Loucy (cell line): ENCODE measurements at regions not wholly inside any gene's neighbourhood (a gene's known extent, or its start where the extent isn't known, plus 50 kb on each side); places are given as distances from the start of the nearest gene placed in this dataset.

ENCODE experiments used
- H2AFZ ChIP-seq: fragments of 200-600 bp; sonication (generic); 2 replicates; pipeline ENCODE4 v1.6.0; 2016; ENCODE audit warnings: antibody characterized with exemption, mild to moderate bottlenecking, low read length, moderate library complexity
- H3F3A ChIP-seq: fragments of 200-600 bp; 2 replicates; pipeline ENCODE4 v1.6.0; 2016; ENCODE audit warnings: antibody characterized with exemption, low read depth, mild to moderate bottlenecking
- H3K27me3 ChIP-seq: fragments of 200-600 bp; sonication (generic); 2 replicates; pipeline ENCODE4 v1.6.1; 2014; ENCODE audit warnings: low read length, mild to moderate bottlenecking; ENCODE audit not compliant: insufficient read depth, poor library complexity, severe bottlenecking
- H3K36me3 ChIP-seq: fragments of 200-600 bp; sonication (generic); 2 replicates; pipeline ENCODE4 v1.6.1; 2016; ENCODE audit warnings: low read length; ENCODE audit not compliant: insufficient read depth
- H3K4me1 ChIP-seq: fragments of 200-600 bp; sonication (generic); 2 replicates; pipeline ENCODE4 v1.5.1; 2014; ENCODE audit warnings: low read length, mild to moderate bottlenecking; ENCODE audit not compliant: insufficient read depth, poor library complexity, severe bottlenecking
- H3K4me2 ChIP-seq: fragments of 200-600 bp; sonication (generic); 2 replicates; pipeline ENCODE4 v1.6.0; 2014; ENCODE audit warnings: antibody characterized with exemption, low read length, low read depth, mild to moderate bottlenecking; ENCODE audit not compliant: poor library complexity, severe bottlenecking
- H3K4me3 ChIP-seq: fragments of 200-600 bp; sonication (generic); 2 replicates; pipeline ENCODE4 v1.5.1; 2014; ENCODE audit warnings: low read length, mild to moderate bottlenecking, mixed read lengths; ENCODE audit not compliant: poor library complexity, severe bottlenecking
- H3K79me2 ChIP-seq: fragments of 200-600 bp; sonication (generic); 2 replicates; pipeline ENCODE4 v1.6.1; 2014; ENCODE audit warnings: low read length; ENCODE audit not compliant: insufficient read depth
- H3K9ac ChIP-seq: fragments of 200-600 bp; sonication (generic); 2 replicates; pipeline ENCODE4 v1.6.0; 2014; ENCODE audit warnings: mild to moderate bottlenecking, low read depth, low read length, moderate library complexity; ENCODE audit not compliant: poor library complexity, severe bottlenecking
- H3K9me2 ChIP-seq: fragments of 200-600 bp; sonication (generic); replicated peaks from 2 replicates; pipeline ENCODE4 v1.6.1; 2016; ENCODE audit warnings: low read depth, low read length, mixed read lengths
- H3K9me3 ChIP-seq: fragments of 200-600 bp; sonication (generic); 2 replicates; pipeline ENCODE4 v1.6.1; 2014; ENCODE audit warnings: mild to moderate bottlenecking, antibody characterized with exemption, low read length, low read depth; ENCODE audit not compliant: insufficient read depth
- H4K20me1 ChIP-seq: fragments of 200-600 bp; sonication (generic); 2 replicates; pipeline ENCODE4 v1.6.0; 2014; ENCODE audit warnings: antibody characterized with exemption, low read length, mild to moderate bottlenecking; ENCODE audit not compliant: insufficient read depth, poor library complexity, severe bottlenecking
- CTCF ChIP-seq: fragments of 200-600 bp; sonication (generic); conservative IDR thresholded peaks from 2 replicates; pipeline ENCODE4 v1.5.1; 2014; ENCODE audit warnings: mild to moderate bottlenecking, antibody characterized with exemption, low read length
- EZH2phosphoT487 ChIP-seq: fragments of 200-600 bp; IDR thresholded peaks from 2 replicates; pipeline ENCODE4 v1.6.1; 2018; ENCODE audit warnings: antibody characterized with exemption, mild to moderate bottlenecking, moderate library complexity, borderline replicate concordance

GRCh38 chr18:37717098-37717497 lies 151.5 kb upstream of the CELF4 start:
- Histone ChIP-seq H3K9me2 (no peaks in the 10 kb centered on the region), H3K9ac (no peak overlapping the region), H3K4me3 (no peak overlapping the region), H3K9me3 (no peaks in the 10 kb centered on the region), H3F3A (no peaks in the 10 kb centered on the region), H4K20me1 (no peaks in the 10 kb centered on the region), H3K36me3 (no peaks in the 10 kb centered on the region), H3K4me1 (no peaks in the 10 kb centered on the region), H3K27me3 (no peaks in the 10 kb centered on the region), H3K4me2 (no peak overlapping the region), H3K79me2 (no peaks in the 10 kb centered on the region), H2AFZ (no peak overlapping the region)
- TF ChIP-seq CTCF (no peak), EZH2phosphoT487 (no peak)

- H4K20me1 ChIP-seq, result no peaks in the 10 kb centered on the region
- H3K9me2 ChIP-seq, result no peaks in the 10 kb centered on the region
- no peak overlapping the region for H2AFZ ChIP-seq
- no peaks in the 10 kb centered on the region for H3F3A ChIP-seq
- H3K36me3 ChIP-seq, result no peaks in the 10 kb centered on the region
- H3K79me2 ChIP-seq, result no peaks in the 10 kb centered on the region
- H3K27me3 ChIP-seq, result no peaks in the 10 kb centered on the region
- no peaks in the 10 kb centered on the region for H3K4me1 ChIP-seq
- H3K9ac ChIP-seq, result no peak overlapping the region
- H3K9me3 ChIP-seq, result no peaks in the 10 kb centered on the region
- TF ChIP-seq EZH2phosphoT487 (no peak), CTCF (no peak)
- no peak overlapping the region for H3K4me2 ChIP-seq
- H3K4me3 ChIP-seq, result no peak overlapping the region
Observed at GRCh38 chr18:37716106-37716735, 150.6 kb upstream of the CELF4 start.

- TF ChIP-seq EZH2phosphoT487 (no peak), CTCF (no peak)
- Histone ChIP-seq H3K79me2 (no peaks in the 10 kb centered on the region), H2AFZ (no peak overlapping the region)
Observed at GRCh38 chr18:37714691-37715090, 149.1 kb upstream of the CELF4 start.

More at GRCh38 chr18:37714691-37715090, 149.1 kb upstream of the CELF4 start:
- no peaks in the 10 kb centered on the region for H4K20me1 ChIP-seq
- H3K4me1 ChIP-seq, result no peaks in the 10 kb centered on the region
- H3K9me3 ChIP-seq, result no peaks in the 10 kb centered on the region
- no peaks in the 10 kb centered on the region for H3K9me2 ChIP-seq
- no peaks in the 10 kb centered on the region for H3F3A ChIP-seq
- H3K4me3 ChIP-seq, result no peak overlapping the region
- H3K27me3 ChIP-seq, result no peaks in the 10 kb centered on the region
- H3K9ac ChIP-seq, result no peak overlapping the region
- H3K4me2 ChIP-seq, result no peak overlapping the region
- no peaks in the 10 kb centered on the region for H3K36me3 ChIP-seq
